Muscle layer of duodenum (tissue), 2 donors: ENCODE measurements at regions not wholly inside any gene's neighbourhood (a gene's known extent, or its start where the extent isn't known, plus 50 kb on each side); places are given as distances from the start of the nearest gene placed in this dataset.

ENCODE experiments used
- H3K27ac ChIP-seq: one replicate; pipeline ENCODE4 v1.7.0; 2013; ENCODE audit warnings: mild to moderate bottlenecking, low read length
- H3K27me3 ChIP-seq: one replicate; pipeline ENCODE4 v1.7.0; 2013; ENCODE audit warnings: low read depth, mild to moderate bottlenecking, control low read depth, low read length
- H3K36me3 ChIP-seq, 2 donors: one replicate each; pipeline ENCODE4 v1.7.0; 2013; ENCODE audit warnings: low read length in 2 of 2, control low read depth in 1 of 2, mild to moderate bottlenecking in 1 of 2; ENCODE audit not compliant: insufficient read depth in 2 of 2, control insufficient read depth in 1 of 2
- H3K4me1 ChIP-seq, 2 donors: one replicate each; pipeline ENCODE4 v1.7.0; 2013; ENCODE audit warnings: low read length in 2 of 2, mild to moderate bottlenecking in 2 of 2, control low read depth in 1 of 2, moderate library complexity in 1 of 2; ENCODE audit not compliant: insufficient read depth in 2 of 2, control insufficient read depth in 1 of 2
- H3K4me3 ChIP-seq, 2 donors: one replicate each; pipeline ENCODE4 v1.7.0; 2013; ENCODE audit warnings: low read length in 2 of 2, low read depth in 1 of 2, mild to moderate bottlenecking in 1 of 2
- H3K9me3 ChIP-seq, 2 donors: one replicate each; pipeline ENCODE4 v1.7.0; 2013; ENCODE audit warnings: low read length in 2 of 2, control low read depth in 1 of 2, mild to moderate bottlenecking in 1 of 2; ENCODE audit not compliant: control insufficient read depth in 1 of 2
- donor health status: healthy.

DNA sequence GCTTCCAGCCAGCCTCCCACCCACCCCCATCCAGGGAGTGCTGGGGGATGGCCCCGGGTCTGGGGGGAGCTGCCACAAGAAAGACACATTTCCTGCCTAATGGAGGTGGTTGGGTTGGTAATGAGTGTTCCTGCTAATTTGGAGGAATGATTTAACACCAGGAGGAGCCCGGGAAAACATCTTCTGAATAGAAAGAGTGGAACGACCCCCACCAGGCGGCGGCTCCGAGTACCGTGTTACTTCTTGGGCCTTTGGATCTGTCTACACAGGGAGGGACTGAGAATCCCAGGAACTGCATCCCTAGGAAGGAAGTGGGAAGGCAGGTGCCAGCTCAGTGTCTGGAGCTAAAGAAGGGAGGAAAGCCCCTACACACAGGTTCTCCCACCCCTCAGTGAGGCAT is 64.6 kb downstream of the TSPAN17 start:
- no peak overlapping the region for H3K4me3 ChIP-seq
- no peaks in the 10 kb centered on the region for H3K4me1 ChIP-seq
- no peaks in the 10 kb centered on the region for H3K36me3 ChIP-seq
- H3K9me3 ChIP-seq: peaks cover 0 to 14% of the 10 kb centered on the region in 2 donors
- H3K27me3 ChIP-seq: no peaks in the 10 kb centered on the region
- no peak overlapping the region for H3K27ac ChIP-seq

DNA sequence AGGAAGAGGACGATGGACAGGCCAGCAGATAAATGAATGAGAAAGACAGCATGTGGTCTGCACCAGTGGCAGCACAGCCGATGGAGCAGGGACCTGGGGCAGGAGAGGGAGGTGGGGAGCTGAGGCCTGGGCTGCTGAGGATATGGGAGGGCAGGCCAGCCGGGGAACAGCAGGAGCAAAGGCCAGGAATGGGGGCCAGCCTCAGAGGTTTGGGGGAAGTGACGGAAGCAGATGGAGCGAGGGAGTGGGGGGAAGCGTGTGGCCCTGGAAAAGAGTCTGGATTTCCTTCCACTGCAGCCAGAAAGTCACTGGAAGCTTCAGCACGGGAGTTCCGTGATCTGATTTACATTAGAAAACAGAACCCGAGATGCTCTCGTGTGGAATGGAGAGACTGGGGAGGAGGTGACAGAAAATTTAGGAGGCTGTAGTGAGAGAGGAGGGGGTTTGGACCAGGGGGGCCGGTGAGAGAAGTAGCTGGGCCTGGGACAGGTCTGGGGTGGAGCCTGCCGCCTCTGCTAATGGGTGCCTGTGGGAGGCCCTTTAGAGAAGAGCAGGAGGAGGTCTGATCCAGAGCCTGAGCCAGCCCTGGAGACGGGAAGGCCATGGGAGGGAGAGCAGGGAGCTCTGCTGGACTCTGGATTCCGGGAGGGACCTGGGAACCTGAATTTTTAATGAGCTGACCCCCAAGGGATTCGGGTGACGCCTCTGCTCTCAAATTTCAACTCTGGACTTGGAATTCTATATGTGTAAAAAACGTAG is 65.4 kb downstream of the TSPAN17 start:
- Histone ChIP-seq H3K4me3 (no peak overlapping the region), H3K4me1 (no peaks in the 10 kb centered on the region), H3K36me3 (no peaks in the 10 kb centered on the region), H3K27me3 (no peaks in the 10 kb centered on the region), H3K27ac (no peak overlapping the region), H3K9me3 (peaks cover 0 to 14% of the 10 kb centered on the region in 2 donors)

DNA sequence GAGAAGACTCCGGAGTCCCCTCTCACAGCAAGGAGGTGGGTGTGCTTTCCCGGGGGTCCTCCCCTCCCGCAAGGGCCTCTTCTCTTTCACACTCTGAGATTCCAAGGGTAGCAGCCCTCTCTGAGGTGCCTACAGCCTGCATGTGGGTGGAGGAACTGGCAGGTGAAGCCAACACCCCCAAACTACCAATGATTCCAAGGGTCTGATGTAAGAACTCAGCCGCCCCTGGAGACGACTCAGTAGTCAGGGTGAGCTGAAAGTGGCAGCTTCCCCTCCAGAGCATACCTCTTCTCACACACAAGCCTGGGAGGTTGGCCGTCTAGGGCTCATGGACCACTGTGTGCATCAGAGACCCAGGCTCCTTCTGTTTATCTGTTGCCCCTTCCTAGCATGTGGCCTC is 66.1 kb downstream of the TSPAN17 start:
- H3K4me3 ChIP-seq: no peak overlapping the region
- no peak overlapping the region for H3K27ac ChIP-seq
- no peaks in the 10 kb centered on the region for H3K27me3 ChIP-seq
- peaks cover 0 to 14% of the 10 kb centered on the region in 2 donors for H3K9me3 ChIP-seq
- H3K4me1 ChIP-seq: no peaks in the 10 kb centered on the region
- no peaks in the 10 kb centered on the region for H3K36me3 ChIP-seq

DNA sequence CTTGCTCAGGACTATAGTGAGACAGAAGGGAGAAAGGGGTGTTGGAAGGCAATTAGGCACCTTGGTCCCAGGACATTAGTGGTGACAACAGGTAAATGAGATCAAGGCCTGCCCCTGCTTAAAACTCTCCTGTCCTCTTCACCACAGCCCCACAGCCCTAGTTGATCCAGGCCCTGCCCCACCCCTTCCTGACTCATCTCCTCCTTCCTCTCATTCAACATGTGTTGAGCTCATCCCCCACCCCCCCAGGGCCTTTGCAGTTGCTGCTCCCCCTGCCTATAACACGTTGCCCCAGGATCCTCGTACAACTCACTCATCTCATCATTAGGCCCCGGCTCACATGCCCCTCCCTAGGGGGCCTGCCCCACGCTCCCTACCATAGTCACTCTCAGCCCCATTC is 66.8 kb downstream of the TSPAN17 start:
- Histone ChIP-seq H3K4me1 (no peaks in the 10 kb centered on the region), H3K36me3 (no peaks in the 10 kb centered on the region), H3K4me3 (no peak overlapping the region), H3K27ac (no peak overlapping the region), H3K27me3 (no peaks in the 10 kb centered on the region), H3K9me3 (peaks cover 0 to 14% of the 10 kb centered on the region in 2 donors)

DNA sequence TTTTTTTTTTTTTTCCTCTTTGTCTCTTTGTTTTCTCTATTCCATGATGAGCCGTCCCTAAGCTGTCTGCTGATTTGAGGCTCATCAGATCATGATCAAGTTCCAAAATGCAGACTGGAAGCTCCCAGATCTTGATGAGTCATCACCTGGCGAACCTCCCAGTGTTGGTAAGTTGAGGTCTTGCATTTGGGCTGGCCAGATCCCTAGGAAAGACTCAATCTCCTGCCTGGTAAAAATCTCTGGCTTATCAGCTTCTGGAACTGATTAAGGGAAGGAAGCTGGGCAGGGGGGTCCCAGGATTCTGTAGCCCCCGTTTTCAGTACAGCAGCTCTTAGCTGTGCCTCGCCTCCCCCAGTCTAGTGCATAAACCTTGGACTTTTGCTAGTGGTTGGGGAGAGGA is 69.0 kb downstream of the TSPAN17 start:
- no peak overlapping the region for H3K27ac ChIP-seq
- H3K4me3 ChIP-seq: no peak overlapping the region
- no peaks in the 10 kb centered on the region for H3K4me1 ChIP-seq
- H3K36me3 ChIP-seq: no peaks in the 10 kb centered on the region
- peaks cover 0 to 14% of the 10 kb centered on the region in 2 donors for H3K9me3 ChIP-seq
- no peaks in the 10 kb centered on the region for H3K27me3 ChIP-seq

DNA sequence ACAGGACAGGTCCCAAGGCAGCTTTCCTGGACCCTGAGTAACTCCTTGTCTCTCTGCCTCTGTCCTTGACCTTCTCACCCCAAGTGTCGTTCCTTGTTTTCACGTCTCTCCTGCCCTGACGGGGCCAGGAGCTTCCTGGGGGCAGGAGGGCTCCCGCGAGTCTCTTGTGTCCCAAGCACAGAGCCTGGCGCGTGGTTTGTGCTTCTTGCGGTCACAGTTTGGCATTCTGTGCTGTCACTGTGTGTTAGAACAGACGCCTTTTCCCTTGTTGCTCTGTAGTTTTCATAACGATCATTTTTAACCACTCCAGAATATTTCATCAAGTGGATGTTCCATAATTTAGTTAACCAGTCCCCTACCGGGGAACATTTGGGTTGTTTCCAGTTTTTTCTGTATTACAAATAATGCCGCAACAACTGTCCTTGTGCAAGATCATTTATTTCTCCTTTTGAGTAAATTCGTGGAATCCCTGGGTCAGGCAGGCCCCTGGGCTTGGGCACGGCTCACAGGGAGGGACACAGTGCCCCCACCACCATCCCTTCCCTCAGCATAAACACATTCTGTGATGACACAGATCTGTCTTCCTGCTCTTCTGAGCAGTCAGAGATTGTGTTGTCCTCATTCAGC is 71.9 kb downstream of the TSPAN17 start:
- no peaks in the 10 kb centered on the region for H3K4me1 ChIP-seq
- H3K4me3 ChIP-seq: no peak overlapping the region
- H3K27ac ChIP-seq: no peak overlapping the region
- H3K36me3 ChIP-seq: no peaks in the 10 kb centered on the region
- H3K9me3 ChIP-seq: peaks cover 0 to 7% of the 10 kb centered on the region in 2 donors
- H3K27me3 ChIP-seq: no peaks in the 10 kb centered on the region

DNA sequence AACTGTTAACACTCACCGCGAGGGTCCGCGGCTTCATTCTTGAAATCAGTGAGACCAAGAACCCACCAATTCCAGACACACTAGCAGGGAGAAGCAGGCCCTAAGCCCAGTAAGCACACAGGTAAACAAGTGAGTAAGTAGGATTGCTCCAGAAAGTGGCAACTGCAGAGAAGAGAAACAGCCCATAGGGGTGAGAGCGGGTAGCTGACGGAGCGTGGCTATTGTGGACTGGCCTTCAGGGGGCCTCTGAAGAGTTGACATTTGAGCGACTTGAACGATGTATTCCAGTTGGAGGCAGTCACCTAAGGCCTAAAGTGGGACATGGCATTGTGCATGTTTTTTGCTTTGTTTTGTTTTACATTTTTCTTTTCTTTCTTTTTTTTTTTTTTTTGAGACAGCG is 74.2 kb downstream of the TSPAN17 start:
- H3K9me3 ChIP-seq: no peaks in the 10 kb centered on the region
- H3K4me3 ChIP-seq: no peak overlapping the region
- no peaks in the 10 kb centered on the region for H3K4me1 ChIP-seq
- H3K36me3 ChIP-seq: no peaks in the 10 kb centered on the region
- no peak overlapping the region for H3K27ac ChIP-seq
- peaks cover 4% of the 10 kb centered on the region for H3K27me3 ChIP-seq

DNA sequence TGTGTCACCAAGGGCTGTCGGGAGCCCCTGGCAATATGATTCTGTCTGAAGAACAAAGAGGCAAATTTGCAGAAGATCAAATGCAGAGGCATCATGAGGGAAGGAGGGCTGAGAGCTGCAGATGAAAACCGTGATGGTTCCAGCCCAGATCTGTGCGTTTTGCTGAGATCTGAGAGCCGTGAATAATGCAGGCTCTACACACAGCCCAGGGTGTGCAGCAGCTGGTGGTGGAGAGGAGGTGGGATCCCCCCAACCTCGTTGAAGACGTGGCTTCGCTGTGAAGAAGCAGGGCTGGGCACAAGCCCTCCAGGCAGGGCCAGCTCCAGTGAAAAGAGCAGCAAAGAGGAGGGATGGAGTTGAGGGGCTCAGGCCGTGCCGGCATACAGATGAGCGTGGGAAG is 75.5 kb downstream of the TSPAN17 start:
- H3K27ac ChIP-seq: no peak overlapping the region
- no peaks in the 10 kb centered on the region for H3K4me1 ChIP-seq
- H3K27me3 ChIP-seq: peaks cover 7% of the 10 kb centered on the region
- no peaks in the 10 kb centered on the region for H3K36me3 ChIP-seq
- no peak overlapping the region for H3K4me3 ChIP-seq
- H3K9me3 ChIP-seq: no peaks in the 10 kb centered on the region

DNA sequence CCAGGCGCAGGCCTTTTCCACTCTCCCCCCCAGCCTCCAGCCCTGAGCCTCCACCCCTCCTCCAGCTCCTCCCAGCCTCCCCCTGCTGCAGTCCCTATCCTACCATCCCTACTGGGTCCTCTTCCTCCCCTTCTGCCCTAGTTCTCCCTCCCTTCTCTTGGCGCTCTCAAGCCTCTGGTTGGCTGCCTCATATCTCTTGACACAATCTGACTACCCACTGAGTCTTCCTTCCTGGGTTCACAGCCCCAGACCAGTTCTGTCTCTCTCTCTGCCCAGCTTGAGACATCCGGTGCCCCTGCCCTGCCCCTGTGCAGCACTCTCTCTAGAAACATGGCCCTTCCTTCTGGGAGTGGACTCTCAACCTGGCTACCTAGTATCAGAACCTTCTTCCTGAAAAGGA is 76.2 kb downstream of the TSPAN17 start:
- Histone ChIP-seq H3K27ac (no peak overlapping the region), H3K4me3 (no peak overlapping the region), H3K27me3 (peaks cover 7% of the 10 kb centered on the region), H3K36me3 (no peaks in the 10 kb centered on the region), H3K9me3 (no peaks in the 10 kb centered on the region), H3K4me1 (no peaks in the 10 kb centered on the region)

DNA sequence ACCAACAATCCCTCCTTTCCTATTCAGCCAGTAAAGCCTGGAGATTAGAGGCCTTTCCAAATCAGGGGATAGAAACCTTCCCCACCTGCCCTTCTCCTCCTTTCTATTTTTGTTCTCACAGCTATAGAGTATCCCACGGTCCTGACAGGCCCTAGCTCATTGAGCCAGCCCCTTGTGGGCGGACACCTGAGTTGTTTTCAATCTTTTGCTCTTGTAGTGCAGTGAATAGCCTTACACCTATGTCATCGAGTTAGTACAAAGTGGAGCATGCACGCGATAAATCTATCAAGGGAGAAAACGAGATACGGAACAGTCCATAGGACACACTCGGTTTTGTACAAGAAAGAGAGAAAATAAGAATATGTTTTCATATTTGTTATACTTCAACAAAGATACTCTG is 77.2 kb downstream of the TSPAN17 start:
- Histone ChIP-seq H3K4me1 (no peaks in the 10 kb centered on the region), H3K4me3 (no peak overlapping the region), H3K27ac (no peak overlapping the region), H3K27me3 (peaks cover 7% of the 10 kb centered on the region), H3K9me3 (no peaks in the 10 kb centered on the region), H3K36me3 (no peaks in the 10 kb centered on the region)

DNA sequence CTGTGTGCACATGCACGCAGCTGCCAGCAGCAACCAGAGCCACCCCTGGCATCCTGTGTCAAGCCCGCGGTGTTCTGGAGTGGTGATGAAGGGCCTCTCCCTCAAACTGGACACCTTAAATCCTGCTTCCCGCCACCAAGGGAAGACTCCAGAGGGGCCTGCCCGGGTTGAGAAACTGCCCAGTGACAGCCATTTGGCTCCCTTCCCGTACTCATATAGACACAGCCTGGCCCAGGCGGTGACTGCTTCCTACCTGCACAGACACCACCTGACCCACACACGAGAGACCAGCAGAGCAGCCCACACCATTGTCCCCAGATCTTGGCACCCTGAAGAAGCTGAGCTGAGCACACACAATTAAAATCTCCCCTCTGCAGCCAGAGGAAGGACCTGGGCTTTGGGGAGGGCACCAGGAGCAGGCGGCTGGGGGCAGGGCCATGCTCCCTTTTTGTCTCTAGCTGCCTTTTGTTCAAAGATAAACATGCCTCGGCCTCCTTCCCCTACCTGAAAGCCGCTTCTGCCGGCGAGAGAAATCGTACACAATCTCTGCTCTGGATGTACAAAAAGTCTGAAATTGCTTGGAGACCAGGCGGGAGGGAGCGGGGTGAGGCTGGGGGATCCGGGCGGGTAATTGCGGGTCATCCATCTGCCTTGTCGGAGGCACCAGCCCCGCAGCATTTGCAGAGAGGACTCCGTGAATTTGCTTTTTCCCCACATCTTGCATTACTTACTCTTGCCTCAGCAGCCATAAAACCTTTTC is 78.4 kb downstream of the TSPAN17 start:
- Histone ChIP-seq H3K4me3 (no peak overlapping the region), H3K9me3 (peaks cover 0 to 3% of the 10 kb centered on the region in 2 donors), H3K4me1 (no peaks in the 10 kb centered on the region), H3K27me3 (peaks cover 7% of the 10 kb centered on the region), H3K27ac (no peak overlapping the region), H3K36me3 (no peaks in the 10 kb centered on the region)
